Brain pericyte (primary cell): ENCODE measurements at regions not wholly inside any gene's neighbourhood (a gene's known extent, or its start where the extent isn't known, plus 50 kb on each side); places are given as distances from the start of the nearest gene placed in this dataset.

Experiments used
- DNase-seq: peaks from one replicate; pipeline ENCODE4 v3.0.0-alpha.2; 2012; ENCODE audit warnings: low read depth, low spot score

DNA sequence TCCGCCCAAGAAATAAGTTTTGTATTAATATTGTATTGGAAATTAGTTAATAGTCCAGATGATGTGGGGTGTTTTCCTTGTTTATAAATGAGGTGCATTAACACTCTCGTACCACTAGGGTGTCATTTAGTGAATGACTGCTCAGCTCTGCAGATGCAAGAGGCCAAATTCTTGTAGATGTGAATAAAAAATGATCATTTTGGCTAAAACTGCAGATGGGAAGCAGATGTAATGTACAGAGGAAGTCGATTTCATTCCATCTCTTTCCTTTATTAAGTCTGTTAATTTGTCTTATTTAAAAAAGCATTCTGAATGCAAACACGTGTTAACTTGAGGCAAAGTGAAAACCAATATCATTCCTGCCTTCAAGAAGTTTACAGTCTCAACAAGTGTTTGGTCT, 108.1 kb downstream of the DHX15 start:
- no peak for DNase-seq

DNA sequence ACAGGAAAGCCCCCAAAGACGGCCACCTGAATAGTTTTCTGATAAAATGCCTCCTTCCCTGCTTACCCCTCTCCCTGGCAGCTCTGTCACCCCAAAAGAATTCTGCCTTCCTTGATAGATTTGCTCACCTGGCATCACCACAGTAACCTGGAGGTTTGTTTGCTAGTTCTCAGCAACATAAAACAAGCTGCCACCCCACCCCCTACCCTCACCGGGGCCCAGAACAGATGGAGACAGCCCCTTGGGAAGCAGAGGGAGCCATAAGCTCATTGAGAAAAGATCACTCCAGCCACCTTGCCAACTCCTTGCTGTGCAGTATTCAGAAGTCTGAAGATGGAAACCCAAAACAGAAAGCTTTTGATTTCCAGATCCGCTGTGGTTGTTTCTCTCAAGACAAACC, 108.6 kb downstream of the DHX15 start:
- DNase-seq: no peak

DNA sequence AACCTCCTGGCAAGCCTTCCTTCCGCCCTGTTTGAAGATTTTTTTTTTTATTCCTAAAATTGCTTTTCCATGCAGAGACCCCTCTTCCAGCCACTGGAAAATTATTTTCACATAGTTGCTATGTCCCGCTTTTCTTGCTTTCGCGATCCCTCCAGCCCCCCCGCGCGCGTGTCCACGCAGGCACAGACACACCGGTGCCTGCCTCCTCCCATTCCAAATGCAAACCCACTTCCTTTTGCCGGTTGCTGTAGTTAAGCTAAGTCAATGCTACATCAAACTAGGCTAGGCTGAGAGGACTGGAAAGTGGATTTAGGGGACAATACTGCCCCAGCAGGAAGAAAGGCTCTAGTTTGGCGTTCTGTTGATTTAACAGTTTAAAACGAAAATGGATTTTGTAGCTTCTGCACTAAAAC, 111.0 kb downstream of the DHX15 start:
- DNase-seq: no peak

DNA sequence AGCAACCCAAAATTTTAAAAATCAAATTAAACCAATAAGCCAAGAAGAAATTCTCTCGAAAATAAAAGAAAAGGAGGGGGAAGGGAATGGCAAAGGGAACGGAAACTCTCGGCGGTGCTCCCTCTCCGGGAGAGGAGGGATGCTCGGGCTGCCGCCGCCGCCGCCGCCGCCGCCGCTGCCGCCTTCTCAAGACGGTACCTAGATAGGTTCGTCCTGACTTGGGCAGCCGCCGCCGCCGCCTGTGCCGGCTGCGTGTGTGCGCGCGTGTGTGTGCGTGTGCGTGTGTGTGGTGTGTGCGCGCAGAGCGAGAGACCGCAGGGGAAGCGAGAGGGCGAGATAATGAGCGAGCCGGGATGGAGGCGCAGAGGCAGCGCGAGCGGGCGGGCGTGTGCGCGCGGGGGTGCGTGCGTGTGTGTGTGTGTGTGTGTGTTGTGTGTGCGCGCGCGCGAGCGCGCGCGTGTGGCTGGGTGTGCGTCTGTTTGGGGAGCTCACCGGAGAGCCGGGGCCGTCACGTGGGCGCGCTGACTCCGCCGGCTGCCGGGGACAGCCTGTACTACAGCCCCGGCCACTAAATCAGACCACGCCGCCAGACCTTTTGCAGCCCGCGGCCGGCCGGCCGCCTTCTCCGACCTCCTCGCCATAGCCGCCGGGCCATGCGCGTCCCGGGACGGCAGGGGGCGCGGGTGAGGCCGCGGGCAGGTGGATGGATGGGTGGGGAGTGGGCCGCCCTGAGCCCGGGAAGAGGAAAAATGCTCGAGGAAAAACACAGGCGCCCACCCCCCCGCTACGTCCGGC, 111.6 kb downstream of the DHX15 start:
- DNase-seq: no peak

DNA sequence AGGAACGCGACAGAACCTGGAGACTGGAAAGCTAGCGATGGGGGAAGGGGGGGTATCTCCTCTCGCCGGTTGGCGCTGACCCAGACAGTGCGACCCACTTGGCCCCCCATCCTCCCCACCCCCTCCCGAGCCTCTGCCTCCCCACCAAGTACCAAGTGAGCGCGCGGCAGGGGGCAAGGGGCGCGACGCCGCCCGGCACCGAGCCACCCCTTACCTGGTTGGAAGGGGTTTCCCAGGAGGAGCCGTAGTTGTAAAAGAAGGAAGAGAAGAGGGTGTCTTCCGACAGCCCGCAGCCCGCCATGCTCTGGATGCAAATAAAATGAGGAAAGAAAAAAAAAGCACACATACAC, 112.2 kb downstream of the DHX15 start:
- no peak for DNase-seq

DNA sequence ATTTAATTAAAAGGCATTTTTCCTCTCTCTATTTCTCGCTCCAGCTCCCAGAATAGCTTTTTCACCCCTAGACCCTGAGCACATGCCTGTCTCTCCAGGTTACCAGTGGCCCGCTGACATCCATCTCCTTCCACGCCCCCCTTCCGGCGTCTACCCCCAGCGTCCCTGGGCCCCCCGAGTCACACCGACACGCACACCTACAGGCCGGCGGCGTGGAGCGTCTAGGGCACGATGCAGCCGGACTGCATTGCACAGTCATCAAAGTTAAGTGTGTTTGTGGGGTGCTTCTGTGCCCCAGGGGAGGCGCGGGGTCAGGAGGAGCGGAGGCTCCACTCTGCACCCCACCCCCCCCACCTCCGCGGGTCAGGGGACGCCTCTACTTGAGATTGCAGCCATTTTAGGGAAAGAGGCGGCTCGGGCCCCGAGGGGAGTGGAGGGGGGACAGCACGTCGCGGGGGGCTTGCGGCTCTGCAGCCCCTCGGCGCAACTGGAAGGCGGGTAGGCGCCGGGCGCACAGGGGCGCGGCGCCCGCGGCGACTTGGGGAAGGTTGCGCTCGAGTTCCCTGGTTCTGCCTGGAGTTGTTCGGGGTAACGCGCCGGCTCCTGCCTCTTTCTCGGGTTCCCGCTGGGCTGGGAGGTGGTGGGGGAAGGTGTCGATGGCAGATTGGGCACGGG, 112.7 kb downstream of the DHX15 start:
- DNase-seq: no peak

DNA sequence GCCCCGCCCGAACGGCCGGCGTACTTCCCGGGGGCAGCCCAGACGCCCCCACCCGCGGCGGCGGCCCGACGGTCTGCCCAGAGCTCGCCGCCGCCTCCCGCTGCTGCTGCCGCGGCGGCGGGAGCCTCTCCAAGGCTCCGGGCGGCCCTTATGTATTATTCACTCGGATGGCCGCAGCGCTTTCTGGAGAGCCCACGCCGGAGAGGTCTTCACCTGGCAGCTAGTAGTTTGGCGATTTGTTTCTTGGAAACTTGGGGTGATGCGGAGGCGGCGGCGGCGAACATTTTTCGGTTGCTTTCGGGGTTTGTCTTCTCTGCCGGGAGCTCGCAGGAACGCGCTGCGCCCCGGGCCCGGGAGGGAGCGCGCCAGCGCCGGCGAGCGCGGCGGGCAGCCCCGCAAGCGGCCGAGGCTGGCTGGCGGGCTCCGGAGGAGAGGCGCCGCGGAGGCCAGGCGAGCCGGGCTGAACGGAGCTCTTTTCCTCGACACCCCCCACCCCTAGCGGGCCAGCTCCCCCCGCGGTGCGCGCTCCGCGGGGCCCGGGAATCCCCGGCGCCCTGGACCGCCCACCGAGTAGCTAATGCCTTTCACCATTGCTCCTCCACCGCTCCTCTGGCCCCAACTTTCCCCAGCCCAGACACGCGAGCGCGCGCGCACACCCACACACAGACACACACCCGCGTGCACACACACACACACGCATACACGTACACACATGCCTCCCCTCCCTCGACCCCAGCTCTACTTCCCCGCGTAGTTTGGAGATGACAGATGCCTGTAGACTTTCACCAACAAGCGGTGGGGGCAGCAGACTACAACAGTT, 113.5 kb downstream of the DHX15 start:
- DNase-seq: no peak

DNA sequence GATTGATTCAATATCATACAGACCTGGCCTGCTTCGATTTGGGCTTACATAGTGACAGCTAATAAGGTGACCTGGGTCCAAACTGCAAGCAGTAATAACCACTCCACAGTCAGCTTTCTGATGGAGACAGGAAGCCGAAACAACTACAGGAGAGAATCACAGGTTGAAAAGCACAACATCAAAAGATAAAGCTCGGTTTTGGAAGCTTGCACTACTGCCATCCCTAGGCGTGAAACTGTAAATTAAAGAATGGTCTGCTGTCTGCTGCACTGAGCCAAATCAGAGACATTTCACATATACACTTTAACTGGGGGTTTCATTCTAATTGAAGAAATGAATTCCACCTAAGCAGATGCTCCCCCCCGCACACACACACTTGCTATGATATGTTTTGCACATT, 116.3 kb downstream of the DHX15 start:
- DNase-seq: no peak

DNA sequence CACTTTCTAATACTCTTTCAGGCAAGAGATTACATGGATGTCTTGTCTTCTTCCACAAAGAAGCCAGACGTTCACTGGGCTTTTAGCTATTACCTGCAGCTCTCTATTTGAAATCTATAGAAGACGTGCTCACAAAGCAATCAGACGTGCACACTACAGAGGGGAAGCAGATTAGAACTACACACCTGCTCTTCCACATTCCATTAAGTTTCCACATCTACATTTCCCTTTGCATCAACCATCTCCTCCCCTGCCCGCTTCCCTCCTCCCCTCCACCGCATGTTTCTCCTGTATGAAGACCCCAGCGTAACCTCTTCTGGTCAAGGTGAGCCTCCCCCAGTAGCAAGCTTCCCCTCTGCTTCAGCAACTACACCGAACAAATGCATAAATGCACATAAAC, 119.8 kb downstream of the DHX15 start:
- no peak for DNase-seq

DNA sequence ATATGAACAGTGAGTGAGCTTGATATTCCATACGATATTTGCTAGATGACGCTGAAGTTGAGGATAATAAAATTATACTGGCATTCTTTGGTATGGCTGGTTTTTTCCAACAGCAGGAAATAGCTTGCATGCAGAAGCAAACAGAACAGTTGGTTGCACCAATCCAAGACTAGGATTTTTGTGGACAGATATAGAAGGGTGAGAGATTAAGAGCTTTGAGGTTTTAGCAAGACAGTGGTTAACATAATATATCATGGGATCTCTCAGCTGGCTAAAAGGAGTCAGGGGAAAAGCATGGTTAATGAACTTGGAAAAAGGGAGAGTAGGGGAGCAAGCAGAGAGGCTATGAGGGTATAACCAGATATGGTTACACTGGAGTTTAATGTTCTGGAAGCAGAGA, 127.9 kb downstream of the DHX15 start:
- DNase-seq: no peak

DNA sequence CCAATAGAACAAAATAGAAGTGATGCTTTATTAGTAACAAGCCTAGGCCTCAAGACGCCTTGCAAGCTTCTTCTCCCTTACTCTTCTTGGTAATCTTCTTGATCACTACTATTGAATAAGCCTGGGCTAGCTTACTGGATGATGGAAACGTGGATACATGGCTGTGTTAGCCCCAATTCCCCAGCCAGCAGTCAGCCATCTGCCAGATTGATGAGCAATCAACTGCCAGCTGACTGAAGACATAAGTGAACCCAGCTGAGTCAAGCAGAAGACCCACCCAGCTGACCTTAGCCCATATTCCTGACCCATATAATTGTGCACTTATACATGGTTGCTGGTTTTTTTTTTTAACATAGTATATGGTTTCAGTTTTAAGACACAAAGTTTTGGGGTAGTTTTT, 130.4 kb downstream of the DHX15 start:
- no peak for DNase-seq

DNA sequence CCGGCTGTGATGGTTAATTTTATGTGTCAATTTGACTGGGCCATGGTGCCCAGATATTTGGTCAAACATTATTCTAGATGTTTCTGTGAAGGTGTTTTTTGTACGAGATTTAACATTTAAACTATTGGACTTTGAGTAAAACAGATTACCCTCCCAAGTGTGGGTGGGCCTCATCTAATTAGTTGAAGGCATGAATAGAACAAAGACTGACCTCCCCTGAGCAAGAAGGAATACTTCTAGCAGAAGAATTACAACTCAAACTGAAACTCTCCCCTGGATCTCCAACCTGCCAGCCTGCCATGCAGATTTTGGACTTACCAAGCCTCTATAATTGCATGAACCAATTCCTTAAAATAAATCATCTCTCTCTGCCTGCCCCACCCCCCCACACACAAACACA, 132.5 kb downstream of the DHX15 start:
- no peak for DNase-seq

DNA sequence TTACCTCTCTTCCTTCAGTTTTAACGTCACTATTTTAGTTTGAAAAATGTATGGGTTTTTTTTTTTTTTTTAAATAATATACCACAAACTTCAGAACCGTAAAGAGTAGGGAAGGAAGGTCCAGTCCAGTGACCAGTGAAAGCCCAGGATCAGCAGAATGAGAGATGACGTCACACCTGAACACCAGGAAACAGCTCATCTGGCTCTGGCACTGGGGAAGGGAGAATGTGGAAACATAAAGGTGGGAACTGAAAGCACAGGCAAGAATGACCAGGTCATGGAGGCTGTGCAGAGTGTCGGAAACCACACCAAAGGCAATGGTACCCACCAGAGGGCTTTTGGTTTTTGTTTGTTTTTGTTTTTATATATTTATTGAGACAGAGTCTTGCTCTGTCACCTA, 141.2 kb downstream of the DHX15 start:
- DNase-seq: no peak

DNA sequence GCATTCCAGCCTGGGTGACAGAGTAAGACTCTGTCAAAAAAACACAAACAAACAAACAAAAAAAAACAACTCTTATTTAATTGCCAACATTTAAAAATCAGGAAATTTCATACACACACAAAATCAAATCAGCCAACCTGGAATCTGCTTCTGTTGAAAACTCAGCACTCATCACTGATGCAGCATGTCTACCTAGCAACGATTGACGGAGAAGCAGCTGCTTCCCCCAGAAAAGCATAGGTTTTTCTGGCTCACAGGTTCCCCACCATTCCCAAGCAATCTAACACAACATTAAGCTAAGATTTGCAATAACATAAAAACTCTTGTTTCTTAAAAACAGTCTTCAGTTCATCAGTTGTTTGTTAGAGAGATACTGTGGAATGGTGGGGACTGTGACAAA, 143.6 kb downstream of the DHX15 start:
- DNase-seq: no peak

DNA sequence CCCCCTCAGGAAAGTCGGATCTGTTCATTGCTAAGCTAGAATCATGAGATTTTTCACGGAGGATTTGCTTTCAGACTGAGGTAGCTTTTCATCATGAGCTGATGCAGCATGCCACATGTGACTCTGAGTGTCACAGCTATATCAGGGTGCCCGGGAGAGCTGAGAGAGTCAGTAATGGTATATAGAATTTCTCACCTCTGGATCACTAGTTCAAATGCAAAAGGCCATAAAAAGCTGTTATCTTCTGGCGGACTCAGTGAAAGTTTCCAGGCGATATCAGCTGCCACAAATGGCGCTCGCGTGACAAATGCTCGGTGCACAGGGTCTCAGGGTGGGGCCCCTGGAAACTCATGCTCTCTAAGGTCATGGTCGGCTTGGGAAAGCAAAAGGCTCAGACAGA, 150.1 kb downstream of the DHX15 start:
- no peak for DNase-seq

DNA sequence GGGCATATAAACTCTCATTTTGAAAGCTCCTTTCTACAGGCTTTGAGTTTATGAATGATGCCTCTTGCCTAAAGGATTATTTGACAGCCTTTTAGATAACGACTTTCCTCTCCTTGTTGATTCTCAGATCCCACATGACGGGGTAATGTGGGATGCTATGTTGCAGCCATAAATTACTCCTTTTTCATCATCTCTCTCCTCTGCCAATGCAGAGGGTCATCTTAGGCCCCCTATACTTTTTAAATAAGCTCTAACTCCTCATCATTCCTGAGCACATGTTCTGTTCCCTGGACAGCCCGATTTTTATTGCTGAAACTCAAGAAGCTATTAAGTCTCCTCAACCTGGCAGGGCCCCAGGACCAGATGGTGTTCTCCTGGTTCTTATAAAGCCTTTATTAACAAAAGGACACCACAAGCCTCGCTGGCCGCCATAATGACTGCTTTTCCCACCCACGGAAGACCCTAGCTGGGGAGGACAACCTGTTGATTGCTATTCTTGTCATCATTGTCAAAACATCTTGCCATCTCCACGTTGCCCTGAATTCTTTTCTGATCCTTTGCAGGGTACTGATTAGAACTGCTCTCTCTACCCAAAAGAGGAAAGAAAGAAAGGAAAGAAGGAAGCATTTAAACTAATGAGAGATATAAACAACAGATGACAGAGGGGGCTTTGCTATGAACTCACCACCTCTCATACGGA, 150.7 kb downstream of the DHX15 start:
- no peak for DNase-seq

DNA sequence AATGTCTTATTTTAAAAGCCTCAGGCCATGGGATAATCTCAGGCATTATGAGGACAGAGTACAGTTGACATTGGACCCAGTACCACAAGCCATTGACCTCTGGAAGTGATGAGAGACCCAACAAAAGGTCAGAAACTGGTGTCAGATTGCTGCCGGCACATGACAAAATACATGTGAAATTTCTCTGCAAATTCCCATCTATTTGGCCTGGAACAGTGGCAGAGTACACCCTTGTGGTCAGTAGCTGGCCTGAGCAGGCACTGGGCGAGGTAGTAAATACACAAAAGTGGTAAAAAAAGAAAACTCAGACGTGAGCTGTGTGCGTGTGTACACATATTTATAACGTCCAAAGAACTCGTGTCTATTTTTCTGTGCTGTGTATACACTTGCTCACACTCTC, 155.5 kb downstream of the DHX15 start:
- DNase-seq: no peak

DNA sequence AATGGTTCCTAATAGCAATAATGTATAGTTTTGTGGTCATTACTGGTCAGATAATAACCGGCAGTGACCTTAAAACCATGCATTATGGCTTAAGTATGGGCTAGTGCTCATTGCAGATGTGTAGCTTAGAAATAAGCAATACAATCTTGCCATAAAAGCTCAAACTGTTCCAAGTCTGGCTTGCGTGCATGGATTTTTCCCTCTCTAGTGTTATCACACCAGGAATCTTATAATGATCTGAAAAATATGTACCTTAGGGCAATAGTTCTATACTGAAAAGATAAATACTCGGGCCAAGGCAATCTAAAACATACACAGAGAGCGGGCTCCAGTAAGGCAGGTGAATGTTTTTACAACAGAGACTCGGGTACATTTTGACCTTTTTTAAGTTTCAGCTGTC, 157.8 kb downstream of the DHX15 start:
- no peak for DNase-seq

DNA sequence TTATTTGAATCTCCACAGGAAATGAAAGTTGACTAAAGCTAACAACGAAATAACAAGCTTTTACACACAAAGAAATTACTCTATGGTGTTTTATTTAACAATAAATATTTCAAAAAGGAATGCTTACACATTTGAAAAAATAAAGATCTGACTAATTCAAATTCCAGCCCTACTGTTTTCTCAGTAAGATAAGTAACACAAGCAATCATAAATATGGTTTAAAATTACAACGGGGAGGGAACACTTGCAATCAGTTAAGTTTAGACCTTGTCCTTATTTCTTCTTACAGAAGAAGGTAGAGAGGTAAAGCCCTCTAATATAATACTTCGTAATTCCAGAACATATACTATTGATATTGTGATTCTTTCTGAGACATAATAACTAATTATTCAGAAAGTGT, 158.5 kb downstream of the DHX15 start:
- no peak for DNase-seq

DNA sequence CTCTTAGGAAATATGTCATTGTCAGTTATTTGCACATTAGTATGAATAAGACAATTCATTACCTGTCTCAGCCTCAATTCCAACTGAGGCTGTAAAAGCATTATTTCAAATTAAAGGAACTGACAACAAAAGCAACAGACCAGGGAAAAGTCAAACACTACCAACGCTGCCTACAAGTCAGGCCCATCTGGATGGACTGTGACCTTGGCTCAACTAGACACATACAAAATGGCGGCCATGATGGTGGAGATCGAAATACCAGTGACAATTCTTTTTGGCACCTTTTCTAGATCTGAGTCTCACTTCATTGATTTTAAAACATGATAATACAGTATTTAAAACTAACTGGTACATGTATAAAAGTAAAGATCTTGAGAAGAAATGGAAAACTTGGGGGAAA, 160.7 kb downstream of the DHX15 start:
- no peak for DNase-seq

DNA sequence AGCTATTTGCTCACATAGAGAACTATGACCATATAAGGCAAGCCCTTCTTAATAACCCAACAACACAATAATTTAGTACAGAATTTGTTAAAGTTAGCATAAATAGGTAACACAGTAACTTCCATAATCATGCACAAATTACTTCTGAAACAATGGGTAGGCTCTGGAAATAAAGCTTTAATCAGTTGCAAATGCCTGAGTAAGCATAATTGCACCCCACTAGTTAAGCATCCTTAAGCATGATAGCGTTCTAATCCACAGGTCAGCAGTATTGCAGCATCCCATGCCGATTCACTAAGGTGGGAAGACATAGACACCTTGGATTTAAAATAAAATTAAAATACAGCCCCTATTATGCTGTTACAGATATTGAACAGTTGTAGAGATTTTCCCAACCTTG, 161.7 kb downstream of the DHX15 start:
- no peak for DNase-seq
